CD4-positive, alpha-beta T cell treated with Interleukin-10 for 1 hour (primary cell): ENCODE measurements at regions not wholly inside any gene's neighbourhood (a gene's known extent, or its start where the extent isn't known, plus 50 kb on each side); places are given as distances from the start of the nearest gene placed in this dataset.
"Not testable (repeated sequence)": the region's sequence is repeated elsewhere in the genome, so short reads cannot be mapped to it uniquely, and the experiment has no call there.

Source experiments
- DNase-seq: peaks from one replicate; pipeline ENCODE4 v3.0.0-alpha.2; 2020

- no peak for DNase-seq
These were observed 428.5 kb downstream of the CD83 start for GRCh38 chr6:14546036-14546435.

DNA sequence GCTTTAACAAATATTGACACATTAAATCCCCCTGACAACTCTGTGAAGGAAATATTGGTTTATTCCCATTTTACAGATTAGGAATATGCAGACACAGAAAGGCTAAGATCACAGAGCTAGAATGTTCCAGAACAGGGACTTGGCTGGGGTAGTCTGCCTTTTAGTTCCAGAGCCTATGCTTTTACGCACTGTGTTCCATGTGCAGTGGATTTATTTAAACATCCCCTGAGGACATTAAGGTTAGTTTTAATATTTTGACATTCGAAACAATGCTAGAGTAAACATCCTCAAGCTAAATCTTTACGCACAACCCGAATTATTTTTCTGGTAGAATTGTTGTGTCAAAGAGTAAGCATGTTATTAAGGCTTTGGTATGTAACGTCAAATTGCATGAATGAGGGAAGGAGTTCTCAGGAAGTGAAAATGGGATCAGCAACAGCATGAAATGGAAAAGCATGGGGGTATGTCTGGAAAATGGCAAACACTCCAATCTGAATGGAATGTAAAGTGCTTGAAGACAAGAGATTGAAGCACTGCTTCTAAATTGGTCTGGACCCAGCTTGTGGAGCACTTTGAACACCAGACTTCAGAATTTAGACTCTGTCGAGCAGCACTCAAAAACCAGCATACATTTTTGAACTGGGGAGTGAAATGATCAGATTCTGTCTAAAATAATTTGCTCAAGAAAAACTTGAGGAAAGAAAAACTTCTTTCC lies 429.9 kb downstream of the CD83 start:
- no peak for DNase-seq

- no peak for DNase-seq
These were observed 431.8 kb downstream of the CD83 start for GRCh38 chr6:14549304-14549770.

- no peak for DNase-seq
These were observed 432.3 kb downstream of the CD83 start for GRCh38 chr6:14549871-14550270.

GRCh38 chr6:14550410-14550809 lies 432.8 kb downstream of the CD83 start:
- no peak for DNase-seq

GRCh38 chr6:14550822-14551221 lies 433.2 kb downstream of the CD83 start:
- DNase-seq, result no peak

GRCh38 chr6:14551601-14552000 lies 434.0 kb downstream of the CD83 start:
- not testable (repeated sequence) for DNase-seq

DNA sequence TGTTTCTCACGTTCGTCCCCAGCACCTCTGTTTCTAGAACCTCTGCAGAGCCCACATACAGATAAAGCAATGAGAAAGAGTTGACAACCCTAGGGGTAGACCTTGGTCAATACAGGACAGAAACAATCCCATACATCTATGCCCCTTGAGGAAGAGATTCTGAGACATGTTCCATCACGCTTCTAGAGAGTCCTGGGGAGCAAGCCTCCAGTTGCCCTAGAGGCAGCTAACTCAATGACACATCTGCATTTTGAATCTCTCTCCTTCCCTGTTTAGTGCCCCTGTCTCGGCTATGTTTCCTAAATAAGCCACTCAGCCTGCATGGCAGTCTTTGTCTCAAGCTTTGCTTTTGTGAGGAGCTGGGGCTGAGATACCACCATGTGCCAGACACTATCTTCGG lies 435.3 kb downstream of the CD83 start:
- no peak for DNase-seq

DNA sequence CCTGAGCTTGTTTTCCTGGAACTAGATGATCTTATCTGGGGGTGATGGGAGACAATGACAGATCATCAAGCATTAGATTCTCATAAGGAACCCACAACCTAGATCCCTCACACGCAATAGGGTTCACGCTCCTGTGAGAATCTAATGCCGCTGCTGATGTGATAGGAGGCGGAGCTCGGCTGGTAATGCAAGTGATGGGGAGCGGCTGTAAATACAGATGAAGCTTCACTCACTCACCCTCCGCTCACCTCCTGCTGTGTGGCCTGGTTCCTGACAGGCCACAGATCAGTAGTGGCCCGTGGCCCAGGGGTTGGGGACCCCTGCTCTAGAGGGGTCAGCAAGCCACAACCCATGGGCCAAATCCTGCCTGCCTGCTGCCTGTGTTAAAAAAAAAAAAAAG lies 435.9 kb downstream of the CD83 start:
- DNase-seq, result no peak

GRCh38 chr6:14555804-14556203 lies 438.2 kb downstream of the CD83 start:
- DNase-seq, result no peak

DNA sequence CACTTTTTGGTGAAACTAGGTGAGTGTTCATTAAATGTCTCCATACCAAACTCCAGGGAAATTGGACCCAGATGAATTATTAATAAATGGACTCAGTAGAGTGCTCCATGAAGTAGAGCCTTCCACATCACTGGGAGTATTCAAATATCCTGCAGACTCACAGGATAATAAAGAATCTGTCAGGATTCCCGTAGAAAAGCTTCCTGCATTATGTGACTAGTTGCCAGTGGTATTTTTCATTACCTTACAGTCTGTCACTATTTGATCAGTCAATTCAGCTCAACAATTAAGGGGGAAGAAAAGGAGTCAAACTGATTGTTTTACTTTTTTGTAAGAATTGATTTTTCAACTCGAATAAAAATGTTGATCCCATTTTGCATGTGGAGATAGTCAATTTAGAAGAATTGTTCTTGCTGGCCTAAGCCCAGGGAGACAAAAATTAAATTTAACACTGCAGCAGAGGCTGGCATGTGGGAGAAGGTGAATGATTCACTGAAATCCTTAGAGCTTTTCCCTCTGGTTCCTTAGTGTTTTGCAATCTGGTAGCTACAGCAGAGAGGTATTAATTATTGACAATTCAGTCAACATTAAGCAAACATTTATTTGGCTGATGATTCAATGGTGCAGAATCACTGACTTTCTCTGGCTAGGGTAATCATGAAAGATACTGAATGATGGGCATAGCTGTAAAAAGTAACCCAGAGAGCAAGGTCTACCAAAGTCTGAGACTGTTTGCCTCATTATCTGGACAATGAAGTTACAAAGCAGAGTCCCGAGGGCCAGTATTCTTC lies 442.4 kb downstream of the CD83 start:
- DNase-seq, result no peak

- not testable (repeated sequence) for DNase-seq
These were observed 444.0 kb downstream of the CD83 start for GRCh38 chr6:14561563-14561962.

GRCh38 chr6:14567842-14568241 lies 450.3 kb downstream of the CD83 start:
- DNase-seq, result no peak

DNA sequence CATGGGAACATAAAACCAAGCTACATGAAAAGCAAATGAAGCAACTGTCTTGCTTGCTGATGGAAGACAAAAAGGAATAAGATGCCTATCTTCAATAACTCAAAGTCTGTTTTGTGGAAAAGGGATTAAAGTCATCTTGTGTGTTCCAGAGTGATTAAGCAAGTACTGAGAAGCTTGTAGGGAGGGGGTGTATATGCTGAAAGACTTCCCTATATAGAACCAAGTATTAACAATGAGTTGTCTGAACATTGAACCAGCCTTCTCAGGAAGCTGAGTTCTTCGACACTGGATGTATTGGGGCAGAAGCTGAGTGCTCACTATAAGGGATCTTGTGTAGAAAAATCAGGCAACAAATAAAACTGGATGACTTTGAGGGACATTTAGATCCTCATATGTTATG lies 451.8 kb downstream of the CD83 start:
- DNase-seq, result no peak

DNA sequence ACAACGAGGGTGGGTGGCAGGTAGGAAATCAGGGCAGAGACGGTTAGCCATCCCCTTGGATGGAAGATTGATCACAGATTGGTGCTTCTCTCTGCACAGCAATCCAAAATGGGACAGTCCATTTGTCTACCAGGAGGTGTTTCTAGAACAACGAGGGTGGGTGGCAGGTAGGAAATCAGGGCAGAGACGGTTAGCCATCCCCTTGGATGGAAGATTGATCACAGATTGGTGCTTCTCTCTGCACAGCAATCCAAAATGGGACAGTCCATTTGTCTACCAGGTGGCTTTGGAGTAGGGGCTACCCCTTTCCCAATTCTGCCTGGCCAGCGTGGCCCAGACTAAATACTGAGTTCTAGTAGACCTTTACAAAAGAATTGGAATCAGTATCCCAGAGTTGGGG lies 452.3 kb downstream of the CD83 start:
- DNase-seq, result not testable (repeated sequence)

GRCh38 chr6:14571001-14571400 lies 453.4 kb downstream of the CD83 start:
- DNase-seq, result no peak

DNA sequence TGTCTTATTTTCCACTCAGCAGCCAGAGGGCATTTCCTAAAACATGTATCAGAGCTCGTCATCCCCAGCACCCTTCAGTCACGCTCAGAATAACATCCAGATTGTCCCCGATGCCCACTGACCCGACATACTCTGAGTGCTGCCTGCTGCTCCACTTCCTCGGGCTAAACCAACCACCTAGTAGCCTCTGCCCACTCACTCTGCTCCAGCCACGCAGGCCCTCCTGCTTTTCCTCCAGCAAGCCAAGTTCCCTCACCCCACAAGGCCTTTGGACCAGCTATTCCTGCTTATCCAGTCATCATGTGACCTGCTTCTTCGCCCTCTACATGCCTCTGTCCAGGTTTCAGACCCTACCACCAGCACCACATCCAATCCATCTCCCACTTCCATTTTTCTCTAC lies 454.2 kb downstream of the CD83 start:
- no peak for DNase-seq

DNA sequence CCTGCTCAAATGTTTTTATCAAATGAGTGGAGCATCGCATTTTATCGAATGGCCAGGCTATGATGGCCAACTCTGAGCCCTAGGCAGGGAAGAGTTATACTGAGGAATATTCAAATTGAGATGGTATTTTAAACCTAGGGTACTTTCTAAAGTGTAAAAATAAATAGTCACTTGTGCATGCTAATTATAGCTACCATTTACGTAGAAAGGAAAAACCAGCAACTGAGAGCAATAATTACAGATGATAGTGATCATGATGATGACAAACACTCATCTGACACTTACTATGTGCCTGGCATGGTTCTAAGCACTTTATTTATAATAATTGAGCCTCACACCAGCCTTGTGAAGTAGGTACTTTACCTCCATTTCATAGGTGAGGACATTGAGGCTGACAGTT lies 455.7 kb downstream of the CD83 start:
- DNase-seq, result no peak

DNA sequence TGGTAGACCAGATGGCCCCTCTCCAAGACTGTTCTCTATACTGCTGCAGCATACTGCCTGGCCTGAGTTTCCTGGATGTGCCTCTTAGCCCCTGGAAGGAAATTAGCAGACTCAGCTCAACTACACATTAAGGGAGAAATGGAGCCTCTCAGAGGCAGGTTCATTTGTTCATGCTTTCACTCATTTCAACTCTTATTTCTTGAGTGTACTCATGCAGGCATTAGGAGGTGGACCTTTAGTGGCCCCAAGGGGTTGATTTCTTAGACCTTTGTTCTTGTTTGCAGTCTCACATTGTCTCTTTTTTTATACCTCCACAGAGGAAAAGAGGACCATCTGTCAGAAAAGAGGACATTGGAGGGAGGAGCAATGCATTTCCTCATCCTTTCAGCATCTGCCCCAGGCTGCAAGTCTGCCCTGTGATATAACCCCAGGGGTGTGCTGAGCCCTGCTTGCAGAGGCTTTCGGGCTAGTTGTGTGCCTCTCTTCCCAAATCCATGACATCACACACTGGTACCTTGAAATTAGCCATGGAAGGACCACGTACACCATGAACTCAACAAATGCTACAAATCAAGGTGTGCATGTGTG lies 456.2 kb downstream of the CD83 start:
- no peak for DNase-seq

GRCh38 chr6:14575961-14576360 lies 458.4 kb downstream of the CD83 start:
- no peak for DNase-seq

GRCh38 chr6:14578994-14579393 lies 461.4 kb downstream of the CD83 start:
- no peak for DNase-seq

GRCh38 chr6:14582749-14583148 lies 465.2 kb downstream of the CD83 start:
- DNase-seq, result no peak

- no peak for DNase-seq
These were observed 466.3 kb downstream of the CD83 start for GRCh38 chr6:14583826-14584225.

- DNase-seq, result no peak
These were observed 466.9 kb downstream of the CD83 start for GRCh38 chr6:14584450-14584849.
